Memory B cell (primary cell): ENCODE measurements at regions not wholly inside any gene's neighbourhood (a gene's known extent, or its start where the extent isn't known, plus 50 kb on each side); places are given as distances from the start of the nearest gene placed in this dataset.
"Not testable (repeated sequence)": the region's sequence is repeated elsewhere in the genome, so short reads cannot be mapped to it uniquely, and the experiment has no call there.

Source experiments
- ATAC-seq: fragments of 150-1000 bp; cut with Tn5 transposase; 2 replicates; pipeline ENCODE4 v1.10.0; 2021; ENCODE audit warnings: low read depth, mild to moderate bottlenecking, moderate library complexity
- DNase-seq, 2 donors: peaks; one replicate each; pipeline ENCODE4 v3.0.0; 2022; ENCODE audit warnings: low spot score in 2 of 2
- H3K27ac Mint-ChIP-seq: one replicate; pipeline ENCODE4 v1.8.0; 2022; ENCODE audit warnings: mild to moderate bottlenecking, moderate library complexity, mixed read lengths
- H3K27me3 Mint-ChIP-seq: one replicate; pipeline ENCODE4 v1.8.0; 2022; ENCODE audit warnings: mixed read lengths
- H3K36me3 Mint-ChIP-seq: one replicate; pipeline ENCODE4 v1.8.0; 2022; ENCODE audit warnings: mild to moderate bottlenecking, mixed read lengths
- H3K4me1 Mint-ChIP-seq: one replicate; pipeline ENCODE4 v1.8.0; 2022; ENCODE audit warnings: mixed read lengths
- H3K4me3 Mint-ChIP-seq: one replicate; pipeline ENCODE4 v1.8.0; 2022; ENCODE audit warnings: mild to moderate bottlenecking, moderate library complexity, mixed read lengths
- H3K9me3 Mint-ChIP-seq: one replicate; pipeline ENCODE4 v1.8.0; 2022; ENCODE audit warnings: mixed read lengths

DNA sequence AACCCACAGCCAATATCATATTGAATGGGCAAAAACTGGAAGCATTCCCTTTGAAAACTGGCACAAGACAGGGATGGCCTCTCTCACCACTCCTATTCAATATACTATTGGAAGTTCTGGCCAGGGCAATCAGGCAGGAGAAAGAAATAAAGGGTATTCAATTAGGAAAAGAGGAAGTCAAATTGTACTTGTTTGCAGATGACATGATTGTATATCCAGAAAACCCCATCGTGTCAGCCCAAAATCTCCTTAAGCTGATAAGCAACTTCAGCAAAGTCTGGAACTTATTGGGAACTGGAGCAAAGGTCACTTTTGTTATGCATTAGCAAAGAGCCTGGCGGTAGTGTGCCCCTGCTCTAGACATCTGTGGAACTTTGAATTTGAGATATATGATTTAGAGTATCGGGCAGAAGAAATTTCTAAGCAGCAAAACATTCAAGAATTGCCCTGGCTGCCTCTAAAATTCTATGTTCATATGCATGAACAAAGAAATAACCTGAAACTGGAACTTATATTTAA lies 53.4 kb upstream of the PSMA1 start:
- ATAC-seq, H3K4me3 Mint-ChIP-seq, H3K9me3 Mint-ChIP-seq, DNase-seq, H3K27me3 Mint-ChIP-seq, H3K36me3 Mint-ChIP-seq: not testable (repeated sequence)
- peaks cover 20% of the 10 kb centered on the region for H3K4me1 Mint-ChIP-seq
- H3K27ac Mint-ChIP-seq: peak overlapping the region; percentile 25

DNA sequence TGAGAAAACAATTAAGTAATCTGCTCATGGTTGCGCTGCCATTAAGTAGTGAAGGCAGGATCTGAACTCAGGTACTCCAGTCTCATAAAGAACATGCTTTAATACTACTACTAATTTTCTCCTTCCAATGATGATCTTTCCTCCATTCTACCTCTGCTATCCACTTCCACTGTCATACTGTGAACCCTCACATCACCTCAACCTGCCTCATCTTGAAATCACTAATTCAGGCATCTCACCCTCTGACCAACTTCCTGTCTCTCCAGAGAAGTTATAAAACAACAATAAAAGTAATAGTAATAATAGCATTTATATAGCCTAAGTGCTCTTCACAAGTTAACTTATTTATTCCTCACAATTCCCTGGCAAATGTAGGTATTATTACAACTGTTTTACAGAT lies 57.1 kb upstream of the PSMA1 start:
- H3K27ac Mint-ChIP-seq: peak overlapping the region; percentile 78
- H3K36me3 Mint-ChIP-seq: peaks cover 6% of the 10 kb centered on the region
- peaks cover 3% of the 10 kb centered on the region for H3K9me3 Mint-ChIP-seq
- H3K27me3 Mint-ChIP-seq: no peaks in the 10 kb centered on the region
- H3K4me1 Mint-ChIP-seq: peaks cover 26% of the 10 kb centered on the region
- no peak for ATAC-seq
- no peak for DNase-seq
- no peak overlapping the region for H3K4me3 Mint-ChIP-seq

- peak; percentile 20 for ATAC-seq
- Mint-ChIP-seq H3K4me3 (peak overlapping the region; percentile 14), H3K9me3 (peaks cover 3% of the 10 kb centered on the region), H3K27me3 (no peaks in the 10 kb centered on the region), H3K4me1 (peaks cover 27% of the 10 kb centered on the region), H3K27ac (peak overlapping the region; percentile 78), H3K36me3 (peaks cover 6% of the 10 kb centered on the region)
- peak in 1 of 2 donors; percentile 16 for DNase-seq
Measured at GRCh38 chr11:14577835-14578529, 57.8 kb upstream of the PSMA1 start.

GRCh38 chr11:14578541-14578956 lies 58.4 kb upstream of the PSMA1 start:
- H3K27ac Mint-ChIP-seq: peak overlapping the region; percentile 78
- ATAC-seq: peak; percentile 99
- H3K4me3 Mint-ChIP-seq: no peak overlapping the region
- H3K36me3 Mint-ChIP-seq: peaks cover 8% of the 10 kb centered on the region
- peak; percentile 42 to 78 for DNase-seq
- peaks cover 27% of the 10 kb centered on the region for H3K4me1 Mint-ChIP-seq
- no peaks in the 10 kb centered on the region for H3K27me3 Mint-ChIP-seq
- peaks cover 5% of the 10 kb centered on the region for H3K9me3 Mint-ChIP-seq

GRCh38 chr11:14579646-14580045 lies 59.5 kb upstream of the PSMA1 start:
- H3K36me3 Mint-ChIP-seq: peaks cover 8% of the 10 kb centered on the region
- DNase-seq (no peak), ATAC-seq (no peak)
- H3K9me3 Mint-ChIP-seq: peaks cover 5% of the 10 kb centered on the region
- H3K27ac Mint-ChIP-seq: peak overlapping the region; percentile 78
- H3K4me1 Mint-ChIP-seq: peaks cover 27% of the 10 kb centered on the region
- no peaks in the 10 kb centered on the region for H3K27me3 Mint-ChIP-seq
- H3K4me3 Mint-ChIP-seq: no peak overlapping the region

GRCh38 chr11:14582793-14583192 lies 60.8 kb upstream of the PDE3B start:
- H3K9me3 Mint-ChIP-seq: peaks cover 1% of the 10 kb centered on the region
- no peak overlapping the region for H3K27ac Mint-ChIP-seq
- ATAC-seq: no peak
- H3K4me3 Mint-ChIP-seq: no peak overlapping the region
- H3K4me1 Mint-ChIP-seq: peaks cover 23% of the 10 kb centered on the region
- peaks cover 5% of the 10 kb centered on the region for H3K36me3 Mint-ChIP-seq
- no peak for DNase-seq
- no peaks in the 10 kb centered on the region for H3K27me3 Mint-ChIP-seq

- Mint-ChIP-seq H3K4me1 (peaks cover 19% of the 10 kb centered on the region), H3K4me3 (no peak overlapping the region), H3K36me3 (peaks cover 5% of the 10 kb centered on the region), H3K27ac (no peak overlapping the region), H3K27me3 (no peaks in the 10 kb centered on the region), H3K9me3 (peaks cover 1% of the 10 kb centered on the region)
- no peak for DNase-seq
- no peak for ATAC-seq
Measured at GRCh38 chr11:14583252-14584034, 60.2 kb upstream of the PDE3B start.

- DNase-seq (no peak), ATAC-seq (no peak)
- H3K27ac Mint-ChIP-seq: no peak overlapping the region
- no peak overlapping the region for H3K4me3 Mint-ChIP-seq
- peaks cover 17% of the 10 kb centered on the region for H3K4me1 Mint-ChIP-seq
- H3K9me3 Mint-ChIP-seq: peaks cover 1% of the 10 kb centered on the region
- H3K27me3 Mint-ChIP-seq: peaks cover 2% of the 10 kb centered on the region
- H3K36me3 Mint-ChIP-seq: peaks cover 5% of the 10 kb centered on the region
Measured at GRCh38 chr11:14584035-14584363, 59.6 kb upstream of the PDE3B start.

GRCh38 chr11:14584595-14584994 lies 59.0 kb upstream of the PDE3B start:
- H3K4me1 Mint-ChIP-seq: peaks cover 13% of the 10 kb centered on the region
- peaks cover 2% of the 10 kb centered on the region for H3K27me3 Mint-ChIP-seq
- H3K9me3 Mint-ChIP-seq: peaks cover 1% of the 10 kb centered on the region
- no peak for ATAC-seq
- no peak for DNase-seq
- no peak overlapping the region for H3K27ac Mint-ChIP-seq
- no peak overlapping the region for H3K4me3 Mint-ChIP-seq
- H3K36me3 Mint-ChIP-seq: peaks cover 5% of the 10 kb centered on the region

GRCh38 chr11:14585438-14585837 lies 58.2 kb upstream of the PDE3B start:
- Mint-ChIP-seq H3K27me3 (peaks cover 2% of the 10 kb centered on the region), H3K36me3 (peaks cover 3% of the 10 kb centered on the region), H3K9me3 (peaks cover 1% of the 10 kb centered on the region), H3K4me3 (no peak overlapping the region), H3K4me1 (peaks cover 7% of the 10 kb centered on the region), H3K27ac (no peak overlapping the region)
- ATAC-seq (no peak), DNase-seq (no peak)

DNA sequence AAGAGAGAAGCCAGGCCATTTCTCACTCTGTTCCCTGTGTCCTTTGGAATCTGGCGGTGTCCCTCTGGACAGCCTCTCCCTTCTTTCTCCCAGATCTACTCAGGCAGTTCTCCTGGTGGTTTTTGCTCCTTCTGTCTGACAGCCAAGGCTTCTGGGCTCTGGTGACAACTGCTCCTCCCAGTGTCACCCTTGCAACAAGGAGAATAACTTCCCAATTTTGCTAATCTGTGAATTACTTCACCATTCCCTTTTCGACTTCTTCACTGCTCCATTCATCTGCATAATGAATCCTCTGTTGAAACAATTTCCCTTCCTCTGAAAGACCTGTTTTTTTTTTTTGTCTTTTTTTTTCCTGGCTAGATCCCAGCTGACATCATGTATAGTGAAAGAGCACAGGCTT lies 56.3 kb upstream of the PDE3B start:
- Mint-ChIP-seq H3K27ac (peak overlapping the region; percentile 8), H3K9me3 (peaks cover 1% of the 10 kb centered on the region), H3K36me3 (peaks cover 4% of the 10 kb centered on the region), H3K4me1 (peaks cover 8% of the 10 kb centered on the region), H3K4me3 (no peak overlapping the region), H3K27me3 (peaks cover 3% of the 10 kb centered on the region)
- ATAC-seq (no peak), DNase-seq (no peak)

- H3K27me3 Mint-ChIP-seq: peaks cover 3% of the 10 kb centered on the region
Measured at GRCh38 chr11:14588681-14589080, 54.9 kb upstream of the PDE3B start.

DNA sequence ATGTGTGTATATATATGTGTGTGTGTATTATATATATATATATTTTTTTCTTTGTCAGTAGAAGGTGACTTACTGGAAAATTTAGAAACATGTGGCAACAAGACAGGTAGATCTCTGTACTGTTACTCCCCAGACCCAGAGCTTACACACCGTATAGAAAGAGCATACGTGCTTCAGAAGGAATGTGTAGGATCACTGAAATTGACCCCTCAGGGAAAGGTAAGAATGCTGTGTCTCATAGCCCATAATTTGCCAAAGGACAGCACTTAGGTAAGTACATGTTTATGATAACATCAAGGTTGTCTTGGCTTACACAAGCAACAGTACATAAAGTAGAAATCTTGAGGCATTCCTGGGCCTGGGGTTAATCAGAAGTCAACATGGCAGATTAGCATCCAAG lies 54.2 kb upstream of the PDE3B start:
- Mint-ChIP-seq H3K4me1 (peaks cover 14% of the 10 kb centered on the region), H3K27ac (no peak overlapping the region), H3K36me3 (peaks cover 2% of the 10 kb centered on the region), H3K4me3 (no peak overlapping the region), H3K9me3 (no peaks in the 10 kb centered on the region), H3K27me3 (peaks cover 3% of the 10 kb centered on the region)
- ATAC-seq (no peak), DNase-seq (no peak)

More at GRCh38 chr11:14588681-14589080, 54.9 kb upstream of the PDE3B start:
- Mint-ChIP-seq H3K9me3 (no peaks in the 10 kb centered on the region), H3K4me1 (peaks cover 12% of the 10 kb centered on the region), H3K36me3 (peaks cover 2% of the 10 kb centered on the region), H3K4me3 (no peak overlapping the region), H3K27ac (no peak overlapping the region)
- DNase-seq: no peak
- ATAC-seq: no peak

GRCh38 chr11:14591046-14591445 lies 52.6 kb upstream of the PDE3B start:
- not testable (repeated sequence) for H3K27me3 Mint-ChIP-seq, H3K4me3 Mint-ChIP-seq, DNase-seq, H3K9me3 Mint-ChIP-seq, H3K36me3 Mint-ChIP-seq, ATAC-seq, H3K27ac Mint-ChIP-seq
- H3K4me1 Mint-ChIP-seq: peaks cover 16% of the 10 kb centered on the region
